Hepatocyte (in vitro differentiated cells): ENCODE measurements at regions not wholly inside any gene's neighbourhood (a gene's known extent, or its start where the extent isn't known, plus 50 kb on each side); places are given as distances from the start of the nearest gene placed in this dataset.

Experiments used
- EZH2 ChIP-seq: fragments of 200-600 bp; sonication (generic); IDR thresholded peaks from 2 replicates; pipeline ENCODE4 v1.6.1; 2016; ENCODE audit warnings: antibody characterized with exemption, mild to moderate bottlenecking, borderline replicate concordance
- EZH2phosphoT487 ChIP-seq: fragments of 200-600 bp; sonication (generic); IDR thresholded peaks from one replicate; pipeline ENCODE4 v1.6.1; 2018; ENCODE audit warnings: antibody characterized with exemption, mild to moderate bottlenecking, low read depth, moderate library complexity; ENCODE audit not compliant: unreplicated experiment, severe bottlenecking
- TF ChIP-seq, protein P1 (sequence below): fragments of 200-600 bp; sonication (generic); IDR thresholded peaks from 2 replicates; pipeline ENCODE4 v1.5.1; 2016; ENCODE audit warnings: antibody characterized with exemption, mild to moderate bottlenecking; ENCODE audit not compliant: poor library complexity

DNA sequence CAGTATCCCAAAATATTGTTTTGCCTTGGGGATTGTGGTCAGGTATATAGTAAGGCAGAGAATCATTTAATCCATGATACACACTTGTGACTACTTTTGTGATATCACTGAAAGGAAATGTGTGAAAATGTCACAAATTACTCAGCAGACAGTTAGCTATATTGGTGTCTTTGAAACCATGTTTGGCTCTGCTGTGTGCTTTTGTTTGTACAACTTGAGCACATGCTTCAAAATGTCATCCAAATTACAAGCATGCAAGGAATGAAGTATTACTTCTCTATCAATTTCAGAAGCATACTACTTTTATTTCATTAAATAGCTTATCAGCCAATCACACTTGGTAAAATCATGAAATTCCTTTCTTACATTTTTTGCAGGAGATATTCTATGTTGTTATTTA is 619.0 kb upstream of the AGTR1 start:
- TF ChIP-seq, protein P1, sequence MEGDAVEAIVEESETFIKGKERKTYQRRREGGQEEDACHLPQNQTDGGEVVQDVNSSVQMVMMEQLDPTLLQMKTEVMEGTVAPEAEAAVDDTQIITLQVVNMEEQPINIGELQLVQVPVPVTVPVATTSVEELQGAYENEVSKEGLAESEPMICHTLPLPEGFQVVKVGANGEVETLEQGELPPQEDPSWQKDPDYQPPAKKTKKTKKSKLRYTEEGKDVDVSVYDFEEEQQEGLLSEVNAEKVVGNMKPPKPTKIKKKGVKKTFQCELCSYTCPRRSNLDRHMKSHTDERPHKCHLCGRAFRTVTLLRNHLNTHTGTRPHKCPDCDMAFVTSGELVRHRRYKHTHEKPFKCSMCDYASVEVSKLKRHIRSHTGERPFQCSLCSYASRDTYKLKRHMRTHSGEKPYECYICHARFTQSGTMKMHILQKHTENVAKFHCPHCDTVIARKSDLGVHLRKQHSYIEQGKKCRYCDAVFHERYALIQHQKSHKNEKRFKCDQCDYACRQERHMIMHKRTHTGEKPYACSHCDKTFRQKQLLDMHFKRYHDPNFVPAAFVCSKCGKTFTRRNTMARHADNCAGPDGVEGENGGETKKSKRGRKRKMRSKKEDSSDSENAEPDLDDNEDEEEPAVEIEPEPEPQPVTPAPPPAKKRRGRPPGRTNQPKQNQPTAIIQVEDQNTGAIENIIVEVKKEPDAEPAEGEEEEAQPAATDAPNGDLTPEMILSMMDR: no peak
- no peak for TF ChIP-seq EZH2phosphoT487
- no peak for TF ChIP-seq EZH2
